ENCODE measurements at regions not wholly inside any gene's neighbourhood (a gene's known extent, or its start where the extent isn't known, plus 50 kb on each side); places are given as distances from the start of the nearest gene placed in this dataset.

GRCh38 chr15:38073178-38073946 is 138.9 kb downstream of the TMCO5A start:
- intact Hi-C loops (cut with micrococcal nuclease) = loop anchor here (10.0 kb wide), 1 partner anchor 181 kb away; the partner anchor contains the start of gene SPRED1
- DNase-seq = no peak

GRCh38 chr15:38074029-38074428 is 139.6 kb downstream of the TMCO5A start:
- DNase-seq = no peak
- Mint-ChIP-seq H3K27me3 (peaks cover 65% of the 10 kb centered on the region), H3K4me1 (peaks cover 19% of the 10 kb centered on the region), H3K4me3 (no peak overlapping the region), H3K27ac (no peak overlapping the region), H3K36me3 (ENCODE audit: low read depth) (no peaks in the 10 kb centered on the region), H3K9me3 (no peaks in the 10 kb centered on the region)
- intact Hi-C loops (cut with micrococcal nuclease) = loop anchor here (10.0 kb wide), 1 partner anchor 181 kb away; the partner anchor contains the start of gene SPRED1

More at GRCh38 chr15:38073178-38073946, 138.9 kb downstream of the TMCO5A start:
- H3K9me3 Mint-ChIP-seq = no peaks in the 10 kb centered on the region
- no peaks in the 10 kb centered on the region for H3K36me3 Mint-ChIP-seq (ENCODE audit: low read depth)
- peak overlapping the region; percentile 42 for H3K4me3 Mint-ChIP-seq
- H3K4me1 Mint-ChIP-seq = peaks cover 22% of the 10 kb centered on the region
- H3K27me3 Mint-ChIP-seq = peaks cover 68% of the 10 kb centered on the region
- H3K27ac Mint-ChIP-seq = no peak overlapping the region

- intact Hi-C loops (cut with micrococcal nuclease) = loop anchor here (10.0 kb wide), 1 partner anchor 179 kb away; the partner anchor contains the start of gene SPRED1
- H3K27ac Mint-ChIP-seq = no peak overlapping the region
- H3K36me3 Mint-ChIP-seq (ENCODE audit: low read depth) = no peaks in the 10 kb centered on the region
Measured at GRCh38 chr15:38075466-38075865, 141.0 kb downstream of the TMCO5A start.

GRCh38 chr15:38076786-38077185 is 142.3 kb downstream of the TMCO5A start:
- Mint-ChIP-seq H3K4me1 (peaks cover 11% of the 10 kb centered on the region), H3K9me3 (no peaks in the 10 kb centered on the region), H3K4me3 (no peak overlapping the region), H3K36me3 (ENCODE audit: low read depth) (no peaks in the 10 kb centered on the region), H3K27me3 (peaks cover 53% of the 10 kb centered on the region), H3K27ac (no peak overlapping the region)
- intact Hi-C loops (cut with micrococcal nuclease) = loop anchor here (10.0 kb wide), 1 partner anchor 178 kb away; the partner anchor contains the start of gene SPRED1
- no peak for DNase-seq

More at GRCh38 chr15:38075466-38075865, 141.0 kb downstream of the TMCO5A start:
- H3K27me3 Mint-ChIP-seq = peaks cover 59% of the 10 kb centered on the region
- H3K9me3 Mint-ChIP-seq = no peaks in the 10 kb centered on the region
- DNase-seq = no peak
- peaks cover 15% of the 10 kb centered on the region for H3K4me1 Mint-ChIP-seq
- H3K4me3 Mint-ChIP-seq = no peak overlapping the region

- DNase-seq = no peak
- intact Hi-C loops (cut with micrococcal nuclease) = loop anchor here (10.0 kb wide), 1 partner anchor 176 kb away; the partner anchor contains the start of gene SPRED1
- Mint-ChIP-seq H3K4me3 (no peak overlapping the region), H3K4me1 (peaks cover 6% of the 10 kb centered on the region), H3K9me3 (no peaks in the 10 kb centered on the region), H3K27me3 (peaks cover 40% of the 10 kb centered on the region), H3K36me3 (ENCODE audit: low read depth) (no peaks in the 10 kb centered on the region), H3K27ac (no peak overlapping the region)
Measured at GRCh38 chr15:38079236-38079635, 144.8 kb downstream of the TMCO5A start.

GRCh38 chr15:38080651-38081275 is 146.3 kb downstream of the TMCO5A start:
- Mint-ChIP-seq H3K9me3 (no peaks in the 10 kb centered on the region), H3K27me3 (peaks cover 33% of the 10 kb centered on the region), H3K36me3 (ENCODE audit: low read depth) (no peaks in the 10 kb centered on the region), H3K4me3 (no peak overlapping the region), H3K4me1 (peaks cover 9% of the 10 kb centered on the region), H3K27ac (no peak overlapping the region)
- DNase-seq = no peak
- intact Hi-C loops (cut with micrococcal nuclease) = no loop called here

GRCh38 chr15:38084289-38084688 is 149.8 kb downstream of the TMCO5A start:
- Mint-ChIP-seq H3K9me3 (peaks cover 1% of the 10 kb centered on the region), H3K4me3 (no peak overlapping the region), H3K4me1 (peaks cover 8% of the 10 kb centered on the region), H3K36me3 (ENCODE audit: low read depth) (no peaks in the 10 kb centered on the region), H3K27me3 (peaks cover 44% of the 10 kb centered on the region), H3K27ac (no peak overlapping the region)
- DNase-seq = no peak
- intact Hi-C loops (cut with micrococcal nuclease) = no loop called here

GRCh38 chr15:38085114-38085513 is 150.7 kb downstream of the TMCO5A start:
- H3K36me3 Mint-ChIP-seq (ENCODE audit: low read depth) = no peaks in the 10 kb centered on the region
- no peak overlapping the region for H3K27ac Mint-ChIP-seq
- H3K4me3 Mint-ChIP-seq = peak overlapping the region; percentile 2
- intact Hi-C loops (cut with micrococcal nuclease) = no loop called here
- H3K27me3 Mint-ChIP-seq = peaks cover 44% of the 10 kb centered on the region
- DNase-seq = no peak
- peaks cover 4% of the 10 kb centered on the region for H3K9me3 Mint-ChIP-seq
- H3K4me1 Mint-ChIP-seq = peaks cover 8% of the 10 kb centered on the region

GRCh38 chr15:38085931-38086568 is 151.6 kb downstream of the TMCO5A start:
- H3K4me3 Mint-ChIP-seq = no peak overlapping the region
- intact Hi-C loops (cut with micrococcal nuclease) = no loop called here
- H3K9me3 Mint-ChIP-seq = peaks cover 4% of the 10 kb centered on the region
- peaks cover 8% of the 10 kb centered on the region for H3K4me1 Mint-ChIP-seq
- no peaks in the 10 kb centered on the region for H3K36me3 Mint-ChIP-seq (ENCODE audit: low read depth)
- H3K27ac Mint-ChIP-seq = no peak overlapping the region
- H3K27me3 Mint-ChIP-seq = peaks cover 40% of the 10 kb centered on the region
- DNase-seq = no peak

GRCh38 chr15:38086611-38087010 is 152.2 kb downstream of the TMCO5A start:
- DNase-seq = no peak
- H3K36me3 Mint-ChIP-seq (ENCODE audit: low read depth) = no peaks in the 10 kb centered on the region
- H3K27ac Mint-ChIP-seq = no peak overlapping the region
- peaks cover 36% of the 10 kb centered on the region for H3K27me3 Mint-ChIP-seq
- intact Hi-C loops (cut with micrococcal nuclease) = no loop called here
- H3K4me1 Mint-ChIP-seq = peaks cover 8% of the 10 kb centered on the region
- no peak overlapping the region for H3K4me3 Mint-ChIP-seq
- H3K9me3 Mint-ChIP-seq = peaks cover 4% of the 10 kb centered on the region

GRCh38 chr15:38088971-38089370 is 154.5 kb downstream of the TMCO5A start:
- intact Hi-C loops (cut with micrococcal nuclease) = no loop called here
- Mint-ChIP-seq H3K4me1 (peaks cover 6% of the 10 kb centered on the region), H3K27me3 (peaks cover 30% of the 10 kb centered on the region), H3K36me3 (ENCODE audit: low read depth) (no peaks in the 10 kb centered on the region), H3K27ac (no peak overlapping the region), H3K4me3 (no peak overlapping the region), H3K9me3 (peaks cover 4% of the 10 kb centered on the region)
- no peak for DNase-seq

- H3K4me1 Mint-ChIP-seq = no peaks in the 10 kb centered on the region
- no peak for DNase-seq
- peaks cover 4% of the 10 kb centered on the region for H3K9me3 Mint-ChIP-seq
- no peak overlapping the region for H3K4me3 Mint-ChIP-seq
- H3K36me3 Mint-ChIP-seq (ENCODE audit: low read depth) = no peaks in the 10 kb centered on the region
- no peak overlapping the region for H3K27ac Mint-ChIP-seq
- H3K27me3 Mint-ChIP-seq = peaks cover 27% of the 10 kb centered on the region
- intact Hi-C loops (cut with micrococcal nuclease) = no loop called here
Measured at GRCh38 chr15:38090223-38090622, 155.8 kb downstream of the TMCO5A start.

GRCh38 chr15:38090678-38091077 is 156.2 kb downstream of the TMCO5A start:
- intact Hi-C loops (cut with micrococcal nuclease) = no loop called here
- no peaks in the 10 kb centered on the region for H3K36me3 Mint-ChIP-seq (ENCODE audit: low read depth)
- peaks cover 25% of the 10 kb centered on the region for H3K27me3 Mint-ChIP-seq
- peaks cover 6% of the 10 kb centered on the region for H3K9me3 Mint-ChIP-seq
- no peak overlapping the region for H3K4me3 Mint-ChIP-seq
- no peaks in the 10 kb centered on the region for H3K4me1 Mint-ChIP-seq
- no peak for DNase-seq
- no peak overlapping the region for H3K27ac Mint-ChIP-seq

Data from activated CD4-positive, alpha-beta T cell treated with anti-CD3 and anti-CD28 coated beads, Interleukin-2, amount 10 ng/mL, durations not matched to agents 24 days and 14 days (primary cell).